Hepatocyte (in vitro differentiated cells): ENCODE measurements at regions not wholly inside any gene's neighbourhood (a gene's known extent, or its start where the extent isn't known, plus 50 kb on each side); places are given as distances from the start of the nearest gene placed in this dataset.

Experiments used
- EZH2 ChIP-seq: fragments of 200-600 bp; sonication (generic); IDR thresholded peaks from 2 replicates; pipeline ENCODE4 v1.6.1; 2016; ENCODE audit warnings: antibody characterized with exemption, mild to moderate bottlenecking, borderline replicate concordance
- EZH2phosphoT487 ChIP-seq: fragments of 200-600 bp; sonication (generic); IDR thresholded peaks from one replicate; pipeline ENCODE4 v1.6.1; 2018; ENCODE audit warnings: antibody characterized with exemption, mild to moderate bottlenecking, low read depth, moderate library complexity; ENCODE audit not compliant: unreplicated experiment, severe bottlenecking
- TF ChIP-seq, protein P1 (sequence below): fragments of 200-600 bp; sonication (generic); IDR thresholded peaks from 2 replicates; pipeline ENCODE4 v1.5.1; 2016; ENCODE audit warnings: antibody characterized with exemption, mild to moderate bottlenecking; ENCODE audit not compliant: poor library complexity

DNA sequence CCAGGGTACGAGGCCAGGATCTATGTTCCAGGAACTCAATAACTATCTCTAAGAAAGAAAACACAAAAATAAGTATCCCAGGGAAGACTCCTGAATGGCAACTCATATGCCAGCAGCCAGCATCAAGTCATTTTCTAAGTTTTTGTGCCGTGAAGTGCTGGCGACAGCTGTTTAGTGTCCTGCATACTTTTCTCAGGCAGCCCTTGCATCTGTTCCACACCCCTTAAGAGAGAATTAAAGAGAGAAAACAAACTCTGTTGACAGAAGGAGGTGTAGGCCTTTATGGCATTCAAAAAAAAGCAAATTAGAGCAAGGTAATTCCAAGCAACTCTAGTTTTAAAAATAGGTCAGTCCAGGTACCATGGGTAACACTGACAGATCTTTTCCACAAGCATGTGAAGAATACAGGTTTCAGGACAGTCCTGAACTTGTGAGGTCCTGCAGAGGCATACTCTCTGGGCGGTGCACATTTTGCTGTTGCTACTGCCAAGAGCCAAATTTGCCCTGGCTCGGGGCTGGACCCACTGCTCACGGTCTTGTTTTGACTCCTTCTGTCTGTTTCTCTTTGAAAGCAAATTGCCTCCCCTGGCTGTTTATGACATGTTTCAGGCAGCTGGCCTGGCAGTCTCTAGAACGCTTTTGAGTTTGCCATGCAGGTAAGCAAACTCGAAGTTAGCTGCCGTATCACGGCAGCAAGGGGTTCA is 252.1 kb upstream of the ADAMTS9 start:
- TF ChIP-seq, protein P1, sequence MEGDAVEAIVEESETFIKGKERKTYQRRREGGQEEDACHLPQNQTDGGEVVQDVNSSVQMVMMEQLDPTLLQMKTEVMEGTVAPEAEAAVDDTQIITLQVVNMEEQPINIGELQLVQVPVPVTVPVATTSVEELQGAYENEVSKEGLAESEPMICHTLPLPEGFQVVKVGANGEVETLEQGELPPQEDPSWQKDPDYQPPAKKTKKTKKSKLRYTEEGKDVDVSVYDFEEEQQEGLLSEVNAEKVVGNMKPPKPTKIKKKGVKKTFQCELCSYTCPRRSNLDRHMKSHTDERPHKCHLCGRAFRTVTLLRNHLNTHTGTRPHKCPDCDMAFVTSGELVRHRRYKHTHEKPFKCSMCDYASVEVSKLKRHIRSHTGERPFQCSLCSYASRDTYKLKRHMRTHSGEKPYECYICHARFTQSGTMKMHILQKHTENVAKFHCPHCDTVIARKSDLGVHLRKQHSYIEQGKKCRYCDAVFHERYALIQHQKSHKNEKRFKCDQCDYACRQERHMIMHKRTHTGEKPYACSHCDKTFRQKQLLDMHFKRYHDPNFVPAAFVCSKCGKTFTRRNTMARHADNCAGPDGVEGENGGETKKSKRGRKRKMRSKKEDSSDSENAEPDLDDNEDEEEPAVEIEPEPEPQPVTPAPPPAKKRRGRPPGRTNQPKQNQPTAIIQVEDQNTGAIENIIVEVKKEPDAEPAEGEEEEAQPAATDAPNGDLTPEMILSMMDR, result no peak
- TF ChIP-seq EZH2phosphoT487, result no peak
- TF ChIP-seq EZH2, result no peak
